K562 (cell line): ENCODE measurements at regions not wholly inside any gene's neighbourhood (a gene's known extent, or its start where the extent isn't known, plus 50 kb on each side); places are given as distances from the start of the nearest gene placed in this dataset.

Experiments
- ATAC-seq: fragments of 200-7000 bp; cut with Tn5 transposase; 3 replicates; pipeline ENCODE4 v1.9.1; 2020; ENCODE audit warnings: moderate library complexity
- BruUV-seq: library from RNA; stranded (reverse); fragments of 400-500 nt; replicated peaks from 2 replicates; lab custom pipeline; 2021; lab: Mats Ljungman, UMichigan
- CTCF ChIA-PET: fragments of 300-600 bp; formaldehyde crosslinking; extraction: SDS; loops from one replicate; lab custom pipeline; 2021; ENCODE audit warnings: low intra/inter-chr PET ratio; lab: Yijun Ruan, JAX
- POLR2A ChIA-PET: fragments of 300-600, 350-650 bp; sonication (Branson Sonifier 250); formaldehyde crosslinking; extraction: SDS; loops from one replicate; lab custom pipeline; 2021; ENCODE audit warnings: antibody characterized with exemption, inconsistent platforms; lab: Yijun Ruan, JAX
- DNase-seq, 4 experiments: peaks; one replicate each; pipeline versions ENCODE4 v3.0.0 to v3.0.0-alpha.2; 2011 to 2018; ENCODE audit warnings: low spot score in 3 of 4, mixed read lengths in 3 of 4; ENCODE audit errors: extremely low read depth in 1 of 4
- FAIRE-seq: peaks from 2 replicates; lab custom pipeline; 2011; peaks lifted over from hg19 to GRCh38; lab: Jason Lieb, UNC
- H2AFZ ChIP-seq: 2 replicates; pipeline ENCODE4 v1.6.0; 2011; ENCODE audit warnings: low read depth, low read length, control low read depth, inconsistent platforms
- H3K27ac ChIP-seq: fragments of 200-600 bp; 3 replicates; pipeline ENCODE4 v1.8.0; 2011; ENCODE audit warnings: low read depth, mild to moderate bottlenecking, control low read depth, inconsistent platforms, low read length, moderate library complexity, mixed read lengths; ENCODE audit errors: extremely low read depth
- H3K27me3 ChIP-seq, 2 experiments: fragments of 300-600 bp in 1 of 2; 2 replicates in 1 of 2; 3 replicates in 1 of 2; pipeline versions ENCODE4 v1.6.0 to v1.8.0; 2011; ENCODE audit warnings: inconsistent platforms in 2 of 2, low read length in 2 of 2, mild to moderate bottlenecking in 1 of 2, mixed read lengths in 1 of 2, moderate library complexity in 1 of 2; ENCODE audit not compliant: control insufficient read depth in 2 of 2, insufficient read depth in 2 of 2
- H3K36me3 ChIP-seq: fragments of 300-600 bp; 3 replicates; pipeline ENCODE4 v1.8.0; 2011; ENCODE audit warnings: mild to moderate bottlenecking, low read length, inconsistent platforms; ENCODE audit not compliant: control insufficient read depth, insufficient read depth
- H3K4me1 ChIP-seq, 2 experiments: fragments of 200-600 bp in 1 of 2; replicated peaks in 1 of 2; 2 replicates in 1 of 2; 3 replicates in 1 of 2; pipeline versions ENCODE4 v1.5.1 to v1.8.0; 2011; ENCODE audit warnings: inconsistent platforms in 2 of 2, low read length in 2 of 2, mild to moderate bottlenecking in 1 of 2, mixed read lengths in 1 of 2, moderate library complexity in 1 of 2; ENCODE audit not compliant: control insufficient read depth in 2 of 2, insufficient read depth in 2 of 2
- H3K4me2 ChIP-seq: 2 replicates; pipeline ENCODE4 v1.6.1; 2011; ENCODE audit warnings: low read length, control low read depth, inconsistent platforms, mixed read lengths; ENCODE audit not compliant: insufficient read depth
- H3K4me3 ChIP-seq: fragments of 200-600 bp; sonication (generic), shearing (Covaris generic); 2 replicates; pipeline ENCODE4 v1.5.1; 2016; ENCODE audit warnings: control low read depth, inconsistent platforms
- H3K79me2 ChIP-seq: fragments of 200-600 bp; 3 replicates; pipeline ENCODE4 v1.8.0; 2011; ENCODE audit warnings: low read length, inconsistent platforms; ENCODE audit not compliant: control insufficient read depth, insufficient read depth
- H3K9ac ChIP-seq, 2 experiments: 2 replicates each; pipeline versions ENCODE4 v1.6.0 to v1.6.1; 2011; ENCODE audit warnings: low read depth in 2 of 2, low read length in 2 of 2, control low read depth in 1 of 2, inconsistent platforms in 1 of 2, mild to moderate bottlenecking in 1 of 2, mixed read lengths in 1 of 2; ENCODE audit not compliant: insufficient read depth in 1 of 2
- H3K9me1 ChIP-seq: one replicate; pipeline ENCODE4 v1.6.0; 2011; ENCODE audit warnings: inconsistent platforms, mild to moderate bottlenecking, low read length, moderate library complexity; ENCODE audit not compliant: control insufficient read depth, insufficient read depth
- H3K9me3 ChIP-seq: replicated peaks from 2 replicates; pipeline ENCODE4 v1.5.1; 2011; ENCODE audit warnings: low read depth, low read length, inconsistent platforms; ENCODE audit not compliant: control insufficient read depth, insufficient read depth
- H4K20me1 ChIP-seq: replicated peaks from 2 replicates; pipeline ENCODE4 v1.6.1; 2011; ENCODE audit warnings: low read length, inconsistent platforms, mixed read lengths; ENCODE audit not compliant: control insufficient read depth, insufficient read depth
- BCL6 ChIP-seq: fragments of 250-450 bp; sonication (Bioruptor Pico); IDR thresholded peaks from 2 replicates; pipeline ENCODE4 v1.4.0; 2020
- BHLHE40 ChIP-seq: IDR thresholded peaks from 2 replicates; pipeline ENCODE4 v1.6.1; 2011; ENCODE audit warnings: low read length, improper control_type of control experiment
- EZH2 ChIP-seq: IDR thresholded peaks from 2 replicates; pipeline ENCODE4 v1.6.1; 2012; ENCODE audit warnings: low read depth, mild to moderate bottlenecking, inconsistent platforms, low read length, borderline replicate concordance
- FOXP1 ChIP-seq: sonication (generic); formaldehyde crosslinking; IDR thresholded peaks from 2 replicates; pipeline ENCODE4 v1.8.0; 2022; ENCODE audit warnings: mild to moderate bottlenecking, missing genetic modification reagents
- GATA2 ChIP-seq: sonication (generic); formaldehyde crosslinking; IDR thresholded peaks from 2 replicates; pipeline ENCODE4 v1.4.0; 2020; ENCODE audit warnings: mild to moderate bottlenecking, missing genetic modification reagents
- SAFB ChIP-seq: fragments of 200-400 bp; formaldehyde crosslinking; IDR thresholded peaks from 2 replicates; pipeline ENCODE4 v1.6.1; 2017; ENCODE audit warnings: low read depth, low read length, borderline replicate concordance
- SNRNP70 ChIP-seq: fragments of 200-400 bp; formaldehyde crosslinking; optimal IDR thresholded peaks from 2 replicates; pipeline ENCODE3; 2017; ENCODE audit warnings: low read depth, low read length
- TAF9B ChIP-seq: fragments of 450-650 bp; IDR thresholded peaks from 2 replicates; pipeline ENCODE4 v1.6.1; 2018; ENCODE audit warnings: mild to moderate bottlenecking; ENCODE audit not compliant: partially characterized antibody
- ZKSCAN1 ChIP-seq: fragments of 150-350 bp; IDR thresholded peaks from 2 replicates; pipeline ENCODE4 v1.6.1; 2016; ENCODE audit warnings: low read depth, low read length
- ZNF347 ChIP-seq: fragments of 450-650 bp; formaldehyde crosslinking; IDR thresholded peaks from 2 replicates; pipeline ENCODE4 v1.4.0; 2020; ENCODE audit warnings: low read depth, mild to moderate bottlenecking, moderate library complexity
- ZNF431 ChIP-seq: sonication (generic); formaldehyde crosslinking; IDR thresholded peaks from 2 replicates; pipeline ENCODE4 v1.8.0; 2022; ENCODE audit warnings: mild to moderate bottlenecking, missing genetic modification reagents
- ZNF785 ChIP-seq: fragments of 250-450 bp; sonication (Bioruptor Pico); IDR thresholded peaks from 2 replicates; pipeline ENCODE4 v1.4.0; 2020; ENCODE audit warnings: mild to moderate bottlenecking
- WGBS: fragments of 100-300 bp; shearing (Covaris generic); methylation state at CpG from one replicate; pipeline ENCODE4 v1.1.6; 2016; ENCODE audit warnings: low coverage, mixed read lengths; ENCODE audit not compliant: insufficient coverage; ENCODE audit errors: missing lambda C conversion rate; 5-methylcytosine and 5-hydroxymethylcytosine counted together
- in situ Hi-C: fragments of 300-500 bp; cut with MboI; formaldehyde crosslinking; loops from 4 replicates; pipeline ENCODE4 v1.15.0; 2018; ENCODE audit warnings: inconsistent platforms, mixed read lengths
- intact Hi-C: fragments of 100-400 bp; cut with micrococcal nuclease; formaldehyde crosslinking; loops from 2 replicates; pipeline ENCODE4 v1.14.2; 2022
- TF ChIP-seq, protein P1 (sequence below): fragments of 200-800 bp; sonication (Bioruptor generic); IDR thresholded peaks from 2 replicates; pipeline ENCODE4 v1.6.1; 2017; ENCODE audit warnings: missing genetic modification characterization, missing compliant biosample characterization
- TF ChIP-seq, protein P2 (sequence below), 2 experiments: fragments of 450-650 bp; formaldehyde crosslinking in 1 of 2; IDR thresholded peaks; 2 replicates each; pipeline versions ENCODE4 v1.4.0 to v1.6.1; 2014 to 2020; ENCODE audit warnings: mild to moderate bottlenecking in 2 of 2, borderline replicate concordance in 1 of 2, low read depth in 1 of 2

DNA sequence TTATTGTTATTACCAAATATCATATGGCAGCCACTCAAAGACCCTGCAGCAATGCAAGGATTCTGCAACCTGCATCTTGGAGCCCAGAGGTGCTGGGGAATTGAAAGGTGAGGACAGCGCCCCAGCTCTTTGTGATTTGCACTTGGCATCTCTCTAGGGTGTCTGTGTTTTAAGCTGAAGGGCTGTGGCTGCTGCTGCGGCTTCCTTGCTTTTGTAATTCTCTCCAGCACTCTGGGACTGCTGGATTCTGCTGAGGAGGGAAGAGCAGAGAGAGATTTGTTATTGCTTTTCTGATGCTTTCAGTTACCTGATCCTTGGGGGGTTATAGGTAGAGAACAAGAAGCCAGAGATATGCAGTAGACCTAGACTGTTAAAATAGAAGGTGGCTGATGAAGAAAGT is 562.4 kb downstream of the EBF1 start (continued):
- TF ChIP-seq GATA2 (CRISPR knock-in tag), result no peak
- no peak for TF ChIP-seq TAF9B
- TF ChIP-seq EZH2, result no peak
- TF ChIP-seq, all 486 proteins: peak for 0

DNA sequence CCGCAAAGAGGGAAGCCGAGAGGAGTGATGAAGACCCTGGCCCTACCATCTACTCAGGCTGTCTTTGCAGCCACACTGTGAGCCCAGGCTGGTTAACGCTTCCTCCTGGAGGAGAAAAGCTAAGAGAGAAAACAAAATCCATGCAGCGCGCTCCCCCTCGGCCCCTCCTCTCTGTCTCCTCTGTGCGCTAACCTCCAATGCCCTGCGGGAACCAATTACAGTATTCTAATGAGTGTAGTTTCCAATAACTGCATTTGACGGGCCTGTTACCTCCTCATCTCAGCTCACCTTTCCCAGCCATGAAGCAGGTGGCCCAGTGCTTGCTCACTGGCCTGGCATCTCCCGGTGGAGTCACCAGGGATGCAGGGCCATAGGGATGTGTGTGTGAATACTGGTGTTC is 565.5 kb downstream of the EBF1 start:
- Histone ChIP-seq H2AFZ (no peak overlapping the region), H3K27ac (no peak overlapping the region), H3K9me1 (no peaks in the 10 kb centered on the region), H3K79me2 (no peaks in the 10 kb centered on the region), H3K9me3 (no peaks in the 10 kb centered on the region), H3K4me2 (no peak overlapping the region), H3K4me3 (no peak overlapping the region), H3K36me3 (no peaks in the 10 kb centered on the region), H3K4me1 (no peaks in the 10 kb centered on the region), H4K20me1 (no peaks in the 10 kb centered on the region), H3K27me3 (no peaks in the 10 kb centered on the region), H3K9ac (no peak overlapping the region)
- ATAC-seq (no peak), DNase-seq (no peak), FAIRE-seq (no peak)
- ChIA-PET CTCF (no interaction called here), POLR2A (no interaction called here)
- no TSS peak for BruUV-seq
- intact Hi-C loops, result no loop called here
- in situ Hi-C loops, result no loop called here
- 2% methylated on average over 9 of the region's 10 CpGs for WGBS
- TF ChIP-seq BCL6 (CRISPR knock-in tag) (no peak), GATA2 (CRISPR knock-in tag) (no peak), SNRNP70 (no peak), ZKSCAN1 (no peak), ZNF785 (no peak), BHLHE40 (no peak), SAFB (no peak), ZNF347 (no peak), FOXP1 (CRISPR knock-in tag) (no peak), ZNF431 (CRISPR knock-in tag) (no peak)
- TF ChIP-seq, protein P1, sequence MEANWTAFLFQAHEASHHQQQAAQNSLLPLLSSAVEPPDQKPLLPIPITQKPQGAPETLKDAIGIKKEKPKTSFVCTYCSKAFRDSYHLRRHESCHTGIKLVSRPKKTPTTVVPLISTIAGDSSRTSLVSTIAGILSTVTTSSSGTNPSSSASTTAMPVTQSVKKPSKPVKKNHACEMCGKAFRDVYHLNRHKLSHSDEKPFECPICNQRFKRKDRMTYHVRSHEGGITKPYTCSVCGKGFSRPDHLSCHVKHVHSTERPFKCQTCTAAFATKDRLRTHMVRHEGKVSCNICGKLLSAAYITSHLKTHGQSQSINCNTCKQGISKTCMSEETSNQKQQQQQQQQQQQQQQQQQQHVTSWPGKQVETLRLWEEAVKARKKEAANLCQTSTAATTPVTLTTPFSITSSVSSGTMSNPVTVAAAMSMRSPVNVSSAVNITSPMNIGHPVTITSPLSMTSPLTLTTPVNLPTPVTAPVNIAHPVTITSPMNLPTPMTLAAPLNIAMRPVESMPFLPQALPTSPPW, result no peak
- TF ChIP-seq, protein P2, sequence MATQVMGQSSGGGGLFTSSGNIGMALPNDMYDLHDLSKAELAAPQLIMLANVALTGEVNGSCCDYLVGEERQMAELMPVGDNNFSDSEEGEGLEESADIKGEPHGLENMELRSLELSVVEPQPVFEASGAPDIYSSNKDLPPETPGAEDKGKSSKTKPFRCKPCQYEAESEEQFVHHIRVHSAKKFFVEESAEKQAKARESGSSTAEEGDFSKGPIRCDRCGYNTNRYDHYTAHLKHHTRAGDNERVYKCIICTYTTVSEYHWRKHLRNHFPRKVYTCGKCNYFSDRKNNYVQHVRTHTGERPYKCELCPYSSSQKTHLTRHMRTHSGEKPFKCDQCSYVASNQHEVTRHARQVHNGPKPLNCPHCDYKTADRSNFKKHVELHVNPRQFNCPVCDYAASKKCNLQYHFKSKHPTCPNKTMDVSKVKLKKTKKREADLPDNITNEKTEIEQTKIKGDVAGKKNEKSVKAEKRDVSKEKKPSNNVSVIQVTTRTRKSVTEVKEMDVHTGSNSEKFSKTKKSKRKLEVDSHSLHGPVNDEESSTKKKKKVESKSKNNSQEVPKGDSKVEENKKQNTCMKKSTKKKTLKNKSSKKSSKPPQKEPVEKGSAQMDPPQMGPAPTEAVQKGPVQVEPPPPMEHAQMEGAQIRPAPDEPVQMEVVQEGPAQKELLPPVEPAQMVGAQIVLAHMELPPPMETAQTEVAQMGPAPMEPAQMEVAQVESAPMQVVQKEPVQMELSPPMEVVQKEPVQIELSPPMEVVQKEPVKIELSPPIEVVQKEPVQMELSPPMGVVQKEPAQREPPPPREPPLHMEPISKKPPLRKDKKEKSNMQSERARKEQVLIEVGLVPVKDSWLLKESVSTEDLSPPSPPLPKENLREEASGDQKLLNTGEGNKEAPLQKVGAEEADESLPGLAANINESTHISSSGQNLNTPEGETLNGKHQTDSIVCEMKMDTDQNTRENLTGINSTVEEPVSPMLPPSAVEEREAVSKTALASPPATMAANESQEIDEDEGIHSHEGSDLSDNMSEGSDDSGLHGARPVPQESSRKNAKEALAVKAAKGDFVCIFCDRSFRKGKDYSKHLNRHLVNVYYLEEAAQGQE (IDR thresholded peaks at IDR 0.05; ENCODE audit: borderline replicate concordance), result no peak
- TF ChIP-seq, protein P2 (CRISPR knock-in tag; IDR thresholded peaks at IDR 0.05; ENCODE audit: low read depth), result no peak
